HL-60 (cell line): ENCODE measurements at regions not wholly inside any gene's neighbourhood (a gene's known extent, or its start where the extent isn't known, plus 50 kb on each side); places are given as distances from the start of the nearest gene placed in this dataset.

Source experiments
- CTCF ChIP-seq: IDR thresholded peaks from one replicate; pipeline ENCODE4 v1.5.1; 2011; ENCODE audit warnings: low read length, control low read depth, inconsistent platforms; ENCODE audit not compliant: insufficient read depth
- GABPA ChIP-seq: IDR thresholded peaks from 2 replicates; pipeline ENCODE4 v1.6.1; 2012; ENCODE audit warnings: low read depth
- POLR2AphosphoS5 ChIP-seq: IDR thresholded peaks from 2 replicates; pipeline ENCODE4 v1.6.1; 2012; ENCODE audit warnings: low read depth
- SPI1 ChIP-seq: IDR thresholded peaks from 2 replicates; pipeline ENCODE4 v1.6.1; 2012; ENCODE audit warnings: low read depth, mild to moderate bottlenecking, borderline replicate concordance
- TF ChIP-seq, protein P1 (sequence below): IDR thresholded peaks from 2 replicates; pipeline ENCODE4 v1.6.1; 2012; ENCODE audit warnings: low read depth; ENCODE audit not compliant: insufficient replicate concordance

DNA sequence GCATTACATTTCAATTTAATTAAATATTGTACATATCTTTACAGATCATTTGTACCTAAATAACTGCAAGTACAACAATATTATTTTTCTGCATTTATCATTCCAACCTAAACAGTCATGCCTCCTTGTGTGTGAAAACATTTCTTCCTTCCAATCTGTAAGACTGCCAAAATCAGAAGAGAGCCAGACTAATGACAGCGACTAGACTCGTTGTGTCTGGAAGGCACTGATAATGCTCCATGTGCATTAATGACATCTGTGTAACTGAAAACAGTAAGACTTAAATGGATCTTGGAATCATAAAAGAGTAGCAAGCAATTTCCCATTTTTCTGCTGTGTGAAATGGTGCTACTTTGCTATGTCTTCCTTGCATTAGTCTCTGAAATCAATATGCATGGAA, 278.0 kb upstream of the DSEL start:
- TF ChIP-seq CTCF (no peak), POLR2AphosphoS5 (no peak), SPI1 (no peak), GABPA (no peak)
- TF ChIP-seq, protein P1, sequence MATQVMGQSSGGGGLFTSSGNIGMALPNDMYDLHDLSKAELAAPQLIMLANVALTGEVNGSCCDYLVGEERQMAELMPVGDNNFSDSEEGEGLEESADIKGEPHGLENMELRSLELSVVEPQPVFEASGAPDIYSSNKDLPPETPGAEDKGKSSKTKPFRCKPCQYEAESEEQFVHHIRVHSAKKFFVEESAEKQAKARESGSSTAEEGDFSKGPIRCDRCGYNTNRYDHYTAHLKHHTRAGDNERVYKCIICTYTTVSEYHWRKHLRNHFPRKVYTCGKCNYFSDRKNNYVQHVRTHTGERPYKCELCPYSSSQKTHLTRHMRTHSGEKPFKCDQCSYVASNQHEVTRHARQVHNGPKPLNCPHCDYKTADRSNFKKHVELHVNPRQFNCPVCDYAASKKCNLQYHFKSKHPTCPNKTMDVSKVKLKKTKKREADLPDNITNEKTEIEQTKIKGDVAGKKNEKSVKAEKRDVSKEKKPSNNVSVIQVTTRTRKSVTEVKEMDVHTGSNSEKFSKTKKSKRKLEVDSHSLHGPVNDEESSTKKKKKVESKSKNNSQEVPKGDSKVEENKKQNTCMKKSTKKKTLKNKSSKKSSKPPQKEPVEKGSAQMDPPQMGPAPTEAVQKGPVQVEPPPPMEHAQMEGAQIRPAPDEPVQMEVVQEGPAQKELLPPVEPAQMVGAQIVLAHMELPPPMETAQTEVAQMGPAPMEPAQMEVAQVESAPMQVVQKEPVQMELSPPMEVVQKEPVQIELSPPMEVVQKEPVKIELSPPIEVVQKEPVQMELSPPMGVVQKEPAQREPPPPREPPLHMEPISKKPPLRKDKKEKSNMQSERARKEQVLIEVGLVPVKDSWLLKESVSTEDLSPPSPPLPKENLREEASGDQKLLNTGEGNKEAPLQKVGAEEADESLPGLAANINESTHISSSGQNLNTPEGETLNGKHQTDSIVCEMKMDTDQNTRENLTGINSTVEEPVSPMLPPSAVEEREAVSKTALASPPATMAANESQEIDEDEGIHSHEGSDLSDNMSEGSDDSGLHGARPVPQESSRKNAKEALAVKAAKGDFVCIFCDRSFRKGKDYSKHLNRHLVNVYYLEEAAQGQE: no peak
